Upper lobe of left lung (tissue), 6 donors: ENCODE measurements at regions not wholly inside any gene's neighbourhood (a gene's known extent, or its start where the extent isn't known, plus 50 kb on each side); places are given as distances from the start of the nearest gene placed in this dataset.

Source experiments
- ATAC-seq, 2 donors: fragments of 200-7000 bp; cut with Tn5 transposase; one replicate each; pipeline ENCODE4 v1.9.1; 2022; ENCODE audit warnings: mild to moderate bottlenecking in 2 of 2, moderate library complexity in 2 of 2; ENCODE audit not compliant: low FRiP score in 2 of 2
- DNase-seq, 2 donors: peaks; one replicate each; pipeline ENCODE4 v3.0.0-alpha.2; 2019 to 2020
- H3K27ac ChIP-seq, 4 donors: fragments of 200-600 bp; sonication (generic); one replicate each; pipeline ENCODE4 v1.5.1; 2016 to 2019
- H3K27me3 ChIP-seq, 4 donors: fragments of 200-600 bp; sonication (generic); one replicate each; pipeline ENCODE4 v1.5.1; 2017 to 2019
- H3K36me3 ChIP-seq, 4 donors: fragments of 200-600 bp; sonication (generic); one replicate each; pipeline ENCODE4 v1.5.1; 2016 to 2019
- H3K4me1 ChIP-seq, 4 donors: fragments of 200-600 bp; sonication (generic); one replicate each; pipeline ENCODE4 v1.5.1; 2018 to 2019
- H3K4me3 ChIP-seq, 4 donors: fragments of 200-600 bp; sonication (generic); one replicate each; pipeline ENCODE4 v1.5.1; 2017 to 2019; ENCODE audit warnings: mild to moderate bottlenecking in 2 of 4, moderate library complexity in 1 of 4
- H3K9me3 ChIP-seq, 4 donors: fragments of 200-600 bp; sonication (generic); one replicate each; pipeline ENCODE4 v1.5.1; 2018 to 2019
- CTCF ChIP-seq, 6 experiments: fragments of 450-650 bp in 4 of 6; fragments of 200-600 bp in 2 of 6; sonication (generic) in 2 of 6; IDR thresholded peaks; one replicate each; pipeline ENCODE4 v1.5.1; 2016 to 2019; ENCODE audit warnings: antibody characterized with exemption in 6 of 6
- EP300 ChIP-seq, 4 donors: sonication (generic); formaldehyde crosslinking; IDR thresholded peaks; one replicate each; pipeline ENCODE4 v1.5.1; 2017; ENCODE audit warnings: antibody characterized with exemption in 4 of 4, control low read depth in 2 of 4
- POLR2A ChIP-seq, 4 donors: fragments of 450-650 bp; IDR thresholded peaks; one replicate each; pipeline ENCODE4 v1.5.1; 2016 to 2017; ENCODE audit warnings: antibody characterized with exemption in 4 of 4, mild to moderate bottlenecking in 2 of 4
- POLR2AphosphoS5 ChIP-seq, 2 donors: sonication (generic); formaldehyde crosslinking; IDR thresholded peaks; one replicate each; pipeline ENCODE4 v1.5.1; 2017; ENCODE audit warnings: antibody characterized with exemption in 2 of 2
- WGBS, 2 donors: methylation state at CpG; one replicate each; pipeline ENCODE4 v1.1.5; 2017 to 2018; 5-methylcytosine and 5-hydroxymethylcytosine counted together
- donor health status: DM: no; HTN: no; CAD: no; lungs with moderate emphysema.
- donor health status: DM: no; HTN: yes; CAD: no; lungs with severe emphysema.

- H3K4me1 ChIP-seq, result peaks cover 0 to 8% (median 0%) of the 10 kb centered on the region in 4 donors
- no peaks in the 10 kb centered on the region for H3K36me3 ChIP-seq
- no peak overlapping the region for H3K27ac ChIP-seq
- peaks cover 0 to 8% (median 0%) of the 10 kb centered on the region in 4 donors for H3K9me3 ChIP-seq
- DNase-seq (no peak), ATAC-seq (no peak)
- 55 to 58% methylated on average over 3 of the region's 3 CpGs for WGBS, 2 donors
- H3K4me3 ChIP-seq, result no peak overlapping the region
- TF ChIP-seq POLR2AphosphoS5 (IDR thresholded peaks at IDR 0.05) (no peak), EP300 (IDR thresholded peaks at IDR 0.05) (no peak), CTCF (IDR thresholded peaks at IDR 0.05) (no peak), POLR2A (IDR thresholded peaks at IDR 0.05) (no peak)
- H3K27me3 ChIP-seq, result peaks cover 0 to 9% (median 4%) of the 10 kb centered on the region in 4 donors
These were observed 348.4 kb upstream of the PODXL start for GRCh38 chr7:131904760-131905327.

- no peak for TF ChIP-seq EP300 (IDR thresholded peaks at IDR 0.05)
- no peak for TF ChIP-seq POLR2AphosphoS5 (IDR thresholded peaks at IDR 0.05)
- TF ChIP-seq POLR2A (IDR thresholded peaks at IDR 0.05), result no peak
- TF ChIP-seq CTCF (IDR thresholded peaks at IDR 0.05), result no peak
These were observed 346.9 kb upstream of the PODXL start for GRCh38 chr7:131903315-131903714.

GRCh38 chr7:131900785-131901287 lies 344.4 kb upstream of the PODXL start:
- no peaks in the 10 kb centered on the region for H3K27me3 ChIP-seq
- peaks cover 0 to 8% (median 0%) of the 10 kb centered on the region in 4 donors for H3K9me3 ChIP-seq
- WGBS, 2 donors, result 33 to 47% methylated on average over 1 of the region's 1 CpG
- no peaks in the 10 kb centered on the region for H3K4me1 ChIP-seq
- no peak overlapping the region for H3K4me3 ChIP-seq
- H3K36me3 ChIP-seq, result no peaks in the 10 kb centered on the region
- no peak overlapping the region for H3K27ac ChIP-seq
- no peak for TF ChIP-seq POLR2A (IDR thresholded peaks at IDR 0.05)
- no peak for TF ChIP-seq EP300 (IDR thresholded peaks at IDR 0.05)
- TF ChIP-seq CTCF (IDR thresholded peaks at IDR 0.05), result no peak
- TF ChIP-seq POLR2AphosphoS5 (IDR thresholded peaks at IDR 0.05), result no peak
- no peak for ATAC-seq
- no peak for DNase-seq

More at GRCh38 chr7:131903315-131903714, 346.9 kb upstream of the PODXL start:
- peaks cover 0 to 8% (median 0%) of the 10 kb centered on the region in 4 donors for H3K9me3 ChIP-seq
- no peak for ATAC-seq
- no peak overlapping the region for H3K27ac ChIP-seq
- no peaks in the 10 kb centered on the region for H3K4me1 ChIP-seq
- no peak for DNase-seq
- H3K27me3 ChIP-seq, result no peaks in the 10 kb centered on the region
- H3K4me3 ChIP-seq, result no peak overlapping the region
- no peaks in the 10 kb centered on the region for H3K36me3 ChIP-seq
- 77 to 83% methylated on average over 1 of the region's 1 CpG for WGBS, 2 donors

- no peak for ATAC-seq
- WGBS, 2 donors, result 77 to 83% methylated on average over 2 to 4 of the region's 4 CpGs
- no peak for DNase-seq
- H3K9me3 ChIP-seq, result peaks cover 0 to 8% (median 0%) of the 10 kb centered on the region in 4 donors
- no peaks in the 10 kb centered on the region for H3K36me3 ChIP-seq
- no peaks in the 10 kb centered on the region for H3K27me3 ChIP-seq
- no peaks in the 10 kb centered on the region for H3K4me1 ChIP-seq
- H3K27ac ChIP-seq, result no peak overlapping the region
- no peak overlapping the region for H3K4me3 ChIP-seq
- TF ChIP-seq POLR2AphosphoS5 (IDR thresholded peaks at IDR 0.05) (no peak), POLR2A (IDR thresholded peaks at IDR 0.05) (no peak)
These were observed 343.0 kb upstream of the PODXL start for GRCh38 chr7:131899271-131900030.

- no peak for ATAC-seq
- TF ChIP-seq CTCF (IDR thresholded peaks at IDR 0.05), result no peak
- no peak for TF ChIP-seq EP300 (IDR thresholded peaks at IDR 0.05)
- TF ChIP-seq POLR2A (IDR thresholded peaks at IDR 0.05), result no peak
- TF ChIP-seq POLR2AphosphoS5 (IDR thresholded peaks at IDR 0.05), result no peak
- peaks cover 0 to 8% (median 0%) of the 10 kb centered on the region in 4 donors for H3K9me3 ChIP-seq
- DNase-seq, result no peak
- H3K27ac ChIP-seq, result no peak overlapping the region
- H3K36me3 ChIP-seq, result no peaks in the 10 kb centered on the region
- no peaks in the 10 kb centered on the region for H3K4me1 ChIP-seq
- whole genome bisulfite sequencing, 2 donors, result 23% methylated on average over 3 of the region's 3 CpGs; no CpG with 5 or more reads in 1 of the 2 donors
- H3K27me3 ChIP-seq, result no peaks in the 10 kb centered on the region
- no peak overlapping the region for H3K4me3 ChIP-seq
These were observed 342.0 kb upstream of the PODXL start for GRCh38 chr7:131898418-131898817.
